Muscle layer of colon (tissue), 2 donors: ENCODE measurements at regions not wholly inside any gene's neighbourhood (a gene's known extent, or its start where the extent isn't known, plus 50 kb on each side); places are given as distances from the start of the nearest gene placed in this dataset.

Source experiments
- H3K27ac ChIP-seq: one replicate; pipeline ENCODE4 v1.7.0; 2013; ENCODE audit warnings: low read depth, mild to moderate bottlenecking, low read length, moderate library complexity
- H3K27me3 ChIP-seq, 2 donors: one replicate each; pipeline ENCODE4 v1.7.0; 2013; ENCODE audit warnings: low read length in 2 of 2, mild to moderate bottlenecking in 2 of 2; ENCODE audit not compliant: insufficient read depth in 2 of 2, control insufficient read depth in 1 of 2
- H3K36me3 ChIP-seq: one replicate; pipeline ENCODE4 v1.7.0; 2013; ENCODE audit warnings: mild to moderate bottlenecking, low read length; ENCODE audit not compliant: insufficient read depth
- H3K4me1 ChIP-seq: one replicate; pipeline ENCODE4 v1.7.0; 2013; ENCODE audit warnings: mild to moderate bottlenecking, low read length; ENCODE audit not compliant: insufficient read depth
- H3K4me3 ChIP-seq, 2 donors: one replicate each; pipeline ENCODE4 v1.7.0; 2013; ENCODE audit warnings: low read length in 2 of 2, low read depth in 1 of 2, mild to moderate bottlenecking in 1 of 2, moderate library complexity in 1 of 2
- H3K9ac ChIP-seq: one replicate; pipeline ENCODE4 v1.7.0; 2013; ENCODE audit warnings: low read length
- H3K9me3 ChIP-seq: one replicate; pipeline ENCODE4 v1.7.0; 2013; ENCODE audit warnings: mild to moderate bottlenecking, low read length
- donor health status: abdominal sarcoma.
- donor health status: Adenocarcinoma of cecum.

DNA sequence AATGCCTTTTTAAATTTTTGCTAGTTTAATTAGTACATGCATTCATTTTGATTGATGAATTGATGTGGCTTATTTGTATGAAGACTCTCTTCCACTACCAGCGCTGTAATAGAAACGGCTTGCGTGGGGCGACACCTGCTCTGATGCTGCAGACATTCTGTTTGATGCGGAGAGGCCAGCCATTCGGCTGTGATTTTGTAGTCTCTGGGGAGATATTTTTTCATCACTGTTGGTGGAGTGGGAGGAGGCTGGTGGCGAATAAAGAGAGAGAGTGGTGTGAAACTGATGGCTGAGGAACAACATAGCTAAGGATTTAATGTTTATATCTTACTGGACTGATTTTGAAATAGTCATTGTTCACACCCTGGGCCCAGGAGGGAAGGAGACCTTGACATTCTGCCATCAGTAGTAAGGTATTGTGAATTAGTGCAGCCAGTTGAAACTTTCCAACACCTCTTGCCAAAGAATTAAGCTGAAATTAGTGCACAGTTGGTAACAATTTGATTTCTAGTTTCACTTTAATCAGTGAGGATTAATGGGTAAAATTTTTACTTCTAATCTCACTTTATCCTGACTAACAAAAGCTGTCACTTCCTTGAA lies 224.1 kb downstream of the MTX2 start:
- no peak overlapping the region for H3K4me3 ChIP-seq
- no peaks in the 10 kb centered on the region for H3K9me3 ChIP-seq
- no peak overlapping the region for H3K27ac ChIP-seq
- H3K4me1 ChIP-seq = peaks cover 30% of the 10 kb centered on the region
- no peak overlapping the region for H3K9ac ChIP-seq
- no peaks in the 10 kb centered on the region for H3K36me3 ChIP-seq
- no peaks in the 10 kb centered on the region for H3K27me3 ChIP-seq

DNA sequence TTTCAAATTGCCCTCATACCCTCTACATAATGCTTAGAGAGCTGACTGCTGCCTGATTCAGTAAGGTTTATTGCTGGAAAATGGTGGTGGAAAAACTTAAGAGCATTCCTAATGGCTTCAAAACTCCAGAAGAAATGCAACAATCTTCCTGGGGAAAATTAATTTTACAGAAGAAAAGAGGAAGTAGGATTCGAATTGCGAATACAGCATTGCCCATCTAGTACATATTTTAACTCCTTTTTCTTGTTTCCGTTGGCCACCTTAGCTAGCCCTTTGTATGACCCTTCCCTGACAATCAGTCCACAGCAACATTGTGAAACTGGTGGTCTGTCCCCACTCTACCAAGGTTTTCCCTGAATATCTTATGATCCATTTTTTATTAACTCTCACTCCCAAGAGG lies 224.7 kb downstream of the MTX2 start:
- Histone ChIP-seq H3K9ac (no peak overlapping the region), H3K4me3 (no peak overlapping the region), H3K4me1 (peaks cover 30% of the 10 kb centered on the region), H3K36me3 (no peaks in the 10 kb centered on the region), H3K9me3 (no peaks in the 10 kb centered on the region), H3K27me3 (no peaks in the 10 kb centered on the region), H3K27ac (no peak overlapping the region)

DNA sequence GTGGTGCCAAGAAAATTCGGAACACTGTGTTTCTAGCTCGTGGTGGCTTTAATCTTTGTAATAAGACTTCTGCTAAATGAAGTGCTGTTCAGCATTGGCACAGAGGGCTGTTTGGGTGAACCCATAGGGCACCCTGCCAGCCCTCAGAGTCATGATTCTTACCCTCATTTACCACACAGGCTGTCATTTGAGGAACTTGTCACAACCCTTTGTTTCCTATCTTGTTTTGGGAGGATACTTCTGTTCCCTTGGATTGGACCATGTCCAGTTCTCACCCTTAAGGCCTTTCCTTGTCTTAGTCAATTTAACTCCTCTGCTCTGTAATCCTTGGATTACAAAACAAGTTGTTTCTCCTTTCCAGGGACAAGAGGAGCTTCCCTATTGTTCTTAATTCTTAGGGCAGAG lies 225.7 kb downstream of the MTX2 start:
- no peak overlapping the region for H3K4me3 ChIP-seq
- no peaks in the 10 kb centered on the region for H3K36me3 ChIP-seq
- no peak overlapping the region for H3K9ac ChIP-seq
- H3K27ac ChIP-seq = no peak overlapping the region
- H3K27me3 ChIP-seq = no peaks in the 10 kb centered on the region
- peaks cover 30% of the 10 kb centered on the region for H3K4me1 ChIP-seq
- H3K9me3 ChIP-seq = no peaks in the 10 kb centered on the region

DNA sequence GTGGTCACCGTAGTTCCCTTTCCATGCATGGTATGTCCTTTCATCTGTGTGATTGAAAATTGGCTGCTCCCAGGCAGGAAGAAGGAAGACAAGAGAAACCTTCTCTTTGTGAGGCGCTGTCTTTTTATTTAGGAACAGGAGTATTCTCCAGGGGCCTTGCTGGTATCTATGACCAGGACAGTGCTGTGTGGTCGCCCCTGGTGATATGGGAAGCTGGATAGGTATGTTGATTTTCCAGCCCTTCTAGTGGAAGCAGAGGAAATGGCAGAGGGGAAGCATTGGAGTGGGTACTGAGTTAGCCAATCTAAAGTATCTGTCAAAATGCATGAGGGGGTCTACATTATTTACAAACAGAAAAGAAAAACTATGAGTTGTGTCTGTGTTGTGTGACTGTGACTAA lies 226.6 kb downstream of the MTX2 start:
- Histone ChIP-seq H3K27ac (no peak overlapping the region), H3K9ac (no peak overlapping the region), H3K4me3 (no peak overlapping the region), H3K4me1 (peaks cover 33% of the 10 kb centered on the region), H3K27me3 (no peaks in the 10 kb centered on the region), H3K9me3 (no peaks in the 10 kb centered on the region), H3K36me3 (no peaks in the 10 kb centered on the region)

DNA sequence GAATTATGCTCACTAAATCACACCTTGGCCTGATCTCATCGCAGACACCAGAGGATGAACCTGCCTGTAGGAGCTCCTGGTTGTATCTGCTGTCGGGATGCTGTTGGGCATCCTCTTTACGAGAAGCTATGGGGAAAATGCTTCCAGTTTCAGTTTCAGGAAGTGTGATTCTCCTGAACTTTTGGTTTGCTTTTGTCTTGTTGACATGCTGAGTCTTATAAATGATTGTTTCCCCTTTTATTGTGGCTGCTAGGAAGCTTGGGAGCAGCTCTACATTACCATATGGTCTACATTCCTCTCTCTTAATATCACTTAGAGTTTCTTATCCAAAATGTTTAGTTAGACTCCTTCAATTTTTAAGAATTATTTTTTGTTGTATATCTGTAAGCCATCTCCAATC lies 227.5 kb downstream of the MTX2 start:
- Histone ChIP-seq H3K36me3 (no peaks in the 10 kb centered on the region), H3K4me1 (peaks cover 43% of the 10 kb centered on the region), H3K9me3 (no peaks in the 10 kb centered on the region), H3K9ac (no peak overlapping the region), H3K27ac (no peak overlapping the region), H3K4me3 (peak overlapping the region in 1 of 2 donors; percentile 17), H3K27me3 (no peaks in the 10 kb centered on the region)

DNA sequence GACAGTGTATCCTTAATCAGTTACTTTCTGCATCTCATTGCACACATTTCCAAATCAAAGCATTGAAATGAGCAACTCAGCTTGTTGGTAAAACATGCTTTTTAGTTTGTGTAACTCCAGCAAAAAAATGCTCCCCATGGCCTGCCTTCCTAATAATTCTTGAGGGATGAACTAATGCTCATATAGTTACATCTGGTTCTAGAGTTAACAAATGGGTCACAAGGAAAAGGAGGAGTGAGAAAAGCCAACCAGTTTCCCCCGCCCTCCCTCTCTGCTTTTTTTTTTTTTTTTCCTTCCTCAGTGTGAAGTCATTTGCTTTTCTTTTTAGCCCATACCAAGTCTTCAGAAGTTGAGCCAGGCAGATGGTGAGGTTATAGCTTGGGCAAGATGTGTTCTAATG lies 231.7 kb downstream of the MTX2 start:
- Histone ChIP-seq H3K9ac (no peak overlapping the region), H3K27me3 (no peaks in the 10 kb centered on the region), H3K9me3 (no peaks in the 10 kb centered on the region), H3K27ac (no peak overlapping the region), H3K36me3 (no peaks in the 10 kb centered on the region), H3K4me1 (peaks cover 42% of the 10 kb centered on the region), H3K4me3 (no peak overlapping the region)

DNA sequence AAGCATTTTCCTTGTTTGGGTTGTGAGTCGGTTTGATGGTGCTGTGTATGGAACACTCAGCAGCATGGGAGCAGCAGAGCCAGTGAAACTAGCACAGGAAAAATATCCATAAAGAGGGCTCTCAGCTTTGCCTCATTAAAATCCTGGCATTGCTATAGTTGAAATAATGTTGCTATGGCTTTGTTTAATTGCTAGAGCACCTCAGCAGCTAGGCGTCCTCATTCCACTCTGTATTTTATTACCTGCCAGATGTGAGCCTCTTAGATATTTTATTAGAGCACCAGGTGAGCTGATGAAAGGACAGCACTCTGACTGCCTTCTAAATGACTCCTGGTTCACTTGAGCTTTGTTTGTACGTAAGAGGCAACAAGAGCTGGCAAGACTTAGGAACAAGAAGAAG lies 232.4 kb downstream of the MTX2 start:
- no peak overlapping the region for H3K9ac ChIP-seq
- H3K4me3 ChIP-seq = no peak overlapping the region
- no peaks in the 10 kb centered on the region for H3K27me3 ChIP-seq
- H3K36me3 ChIP-seq = no peaks in the 10 kb centered on the region
- H3K27ac ChIP-seq = no peak overlapping the region
- peaks cover 42% of the 10 kb centered on the region for H3K4me1 ChIP-seq
- H3K9me3 ChIP-seq = no peaks in the 10 kb centered on the region

DNA sequence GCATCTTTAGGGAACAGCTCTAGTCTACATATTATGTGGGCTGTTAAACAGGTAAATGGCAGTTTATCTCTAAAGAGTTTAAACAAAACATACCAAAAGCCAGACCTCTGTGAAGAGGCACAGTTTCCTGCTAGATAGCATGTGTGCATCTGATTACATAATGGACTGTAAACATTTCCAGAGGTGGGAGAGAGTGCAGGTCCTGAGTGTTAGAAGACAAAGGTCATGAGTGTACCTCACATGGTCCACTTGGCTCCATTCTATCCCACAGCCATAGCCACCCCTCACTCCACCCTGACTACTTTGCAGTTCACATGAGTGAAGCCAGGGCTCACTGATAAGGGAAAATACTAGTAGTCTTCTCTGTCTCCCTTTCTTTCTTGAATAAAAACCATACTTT lies 233.4 kb downstream of the MTX2 start:
- no peaks in the 10 kb centered on the region for H3K36me3 ChIP-seq
- no peaks in the 10 kb centered on the region for H3K27me3 ChIP-seq
- H3K27ac ChIP-seq = no peak overlapping the region
- H3K4me1 ChIP-seq = peaks cover 42% of the 10 kb centered on the region
- no peak overlapping the region for H3K9ac ChIP-seq
- no peak overlapping the region for H3K4me3 ChIP-seq
- no peaks in the 10 kb centered on the region for H3K9me3 ChIP-seq

DNA sequence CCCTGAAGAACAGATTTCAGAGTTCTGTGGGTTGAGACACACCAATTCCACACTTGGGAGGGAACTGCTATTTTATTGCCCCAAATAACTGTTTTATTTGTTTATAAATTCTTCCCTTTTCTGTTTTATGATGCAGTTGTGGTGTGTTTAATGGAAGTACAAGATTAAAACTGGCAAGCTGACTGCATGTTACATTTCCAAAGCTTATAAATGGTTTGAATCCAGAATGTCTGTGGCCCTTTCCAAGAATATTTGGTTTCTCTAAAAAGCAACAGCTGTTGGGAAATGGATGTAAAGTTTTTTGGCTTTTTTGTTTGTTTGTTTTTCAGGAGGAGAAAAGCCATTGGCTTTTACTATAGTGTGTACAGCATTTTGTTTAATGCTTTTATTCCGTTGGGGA lies 234.5 kb downstream of the MTX2 start:
- no peaks in the 10 kb centered on the region for H3K36me3 ChIP-seq
- no peaks in the 10 kb centered on the region for H3K9me3 ChIP-seq
- H3K4me1 ChIP-seq = peaks cover 42% of the 10 kb centered on the region
- no peak overlapping the region for H3K4me3 ChIP-seq
- H3K27me3 ChIP-seq = no peaks in the 10 kb centered on the region
- no peak overlapping the region for H3K27ac ChIP-seq
- H3K9ac ChIP-seq = no peak overlapping the region

DNA sequence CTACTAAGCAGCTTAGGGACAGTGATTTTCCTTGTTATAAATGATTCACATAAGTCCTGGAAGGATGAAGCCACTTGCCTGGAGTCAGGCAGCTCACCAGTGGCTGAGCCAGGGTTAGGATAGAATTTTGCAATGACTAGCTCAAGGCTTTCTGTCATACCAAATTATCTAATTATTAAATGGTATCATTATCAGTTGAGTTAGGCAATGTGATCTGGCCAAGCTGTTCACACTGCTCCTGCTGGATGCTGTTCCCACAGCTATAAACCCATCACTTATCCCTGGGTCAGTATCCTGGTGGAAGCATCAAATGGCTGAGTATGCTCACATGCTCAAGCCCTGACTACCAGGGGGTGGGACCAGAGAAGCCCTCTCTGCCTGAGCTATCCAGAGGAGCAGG lies 235.2 kb downstream of the MTX2 start:
- H3K27me3 ChIP-seq = no peaks in the 10 kb centered on the region
- H3K4me3 ChIP-seq = no peak overlapping the region
- H3K27ac ChIP-seq = no peak overlapping the region
- no peak overlapping the region for H3K9ac ChIP-seq
- no peaks in the 10 kb centered on the region for H3K9me3 ChIP-seq
- H3K36me3 ChIP-seq = no peaks in the 10 kb centered on the region
- H3K4me1 ChIP-seq = peaks cover 42% of the 10 kb centered on the region

DNA sequence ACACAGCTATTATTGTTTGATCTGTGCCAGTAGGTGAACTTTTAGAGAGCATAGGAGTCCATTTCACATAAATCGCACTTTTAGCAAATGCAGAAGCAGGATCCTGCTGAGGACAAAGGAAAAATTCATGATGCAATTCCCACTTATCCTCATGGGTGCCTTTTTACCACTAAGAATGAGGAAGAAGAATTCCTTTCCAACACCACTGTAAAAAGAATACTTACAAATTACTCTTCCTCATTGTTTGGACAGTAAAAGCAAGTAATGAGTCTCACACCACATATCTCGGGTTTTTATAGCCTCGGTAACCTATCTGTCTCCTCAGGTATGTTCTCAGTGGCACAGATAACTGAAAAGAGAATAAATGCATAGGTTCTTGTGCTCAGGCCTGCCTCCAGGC lies 238.5 kb downstream of the MTX2 start:
- no peak overlapping the region for H3K27ac ChIP-seq
- peaks cover 20% of the 10 kb centered on the region for H3K4me1 ChIP-seq
- H3K4me3 ChIP-seq = no peak overlapping the region
- H3K9ac ChIP-seq = no peak overlapping the region
- no peaks in the 10 kb centered on the region for H3K36me3 ChIP-seq
- H3K27me3 ChIP-seq = no peaks in the 10 kb centered on the region
- H3K9me3 ChIP-seq = no peaks in the 10 kb centered on the region

DNA sequence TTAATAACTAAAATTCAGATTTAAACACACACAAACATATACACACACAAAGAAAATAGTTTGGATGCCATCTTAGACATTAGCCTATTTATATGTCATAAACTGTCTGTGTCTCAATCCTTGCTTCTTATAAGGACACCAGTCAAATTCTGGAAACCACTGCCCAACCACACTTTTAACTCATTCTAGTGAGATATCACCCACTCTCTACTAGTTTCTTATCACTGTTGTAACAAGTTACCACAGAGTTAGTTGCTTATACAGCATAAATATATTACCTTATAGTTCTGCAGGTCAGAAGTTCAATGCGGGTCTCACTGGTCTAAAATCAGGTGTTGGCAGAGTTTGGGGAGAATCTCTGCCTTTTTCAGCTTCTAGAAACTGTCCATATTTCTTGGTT lies 239.1 kb downstream of the MTX2 start:
- Histone ChIP-seq H3K27ac (no peak overlapping the region), H3K4me3 (no peak overlapping the region), H3K36me3 (no peaks in the 10 kb centered on the region), H3K27me3 (no peaks in the 10 kb centered on the region), H3K9me3 (no peaks in the 10 kb centered on the region), H3K9ac (no peak overlapping the region), H3K4me1 (peaks cover 14% of the 10 kb centered on the region)
